AG09309 (cell line): ENCODE measurements at regions not wholly inside any gene's neighbourhood (a gene's known extent, or its start where the extent isn't known, plus 50 kb on each side); places are given as distances from the start of the nearest gene placed in this dataset.

Source experiments
- DNase-seq: peaks from one replicate; pipeline ENCODE4 v3.0.0-alpha.2; 2010; ENCODE audit warnings: low read depth
- H3K4me3 ChIP-seq: 2 replicates; pipeline ENCODE4 v1.5.1; 2011; ENCODE audit warnings: mild to moderate bottlenecking, low read depth, low read length, moderate library complexity; ENCODE audit not compliant: control insufficient read depth
- TF ChIP-seq, protein P1 (sequence below): IDR thresholded peaks from 2 replicates; pipeline ENCODE4 v1.5.1; 2011; ENCODE audit warnings: mild to moderate bottlenecking, low read depth, low read length, inconsistent platforms; ENCODE audit not compliant: insufficient read depth, control insufficient read depth; ENCODE audit errors: missing control alignments

DNA sequence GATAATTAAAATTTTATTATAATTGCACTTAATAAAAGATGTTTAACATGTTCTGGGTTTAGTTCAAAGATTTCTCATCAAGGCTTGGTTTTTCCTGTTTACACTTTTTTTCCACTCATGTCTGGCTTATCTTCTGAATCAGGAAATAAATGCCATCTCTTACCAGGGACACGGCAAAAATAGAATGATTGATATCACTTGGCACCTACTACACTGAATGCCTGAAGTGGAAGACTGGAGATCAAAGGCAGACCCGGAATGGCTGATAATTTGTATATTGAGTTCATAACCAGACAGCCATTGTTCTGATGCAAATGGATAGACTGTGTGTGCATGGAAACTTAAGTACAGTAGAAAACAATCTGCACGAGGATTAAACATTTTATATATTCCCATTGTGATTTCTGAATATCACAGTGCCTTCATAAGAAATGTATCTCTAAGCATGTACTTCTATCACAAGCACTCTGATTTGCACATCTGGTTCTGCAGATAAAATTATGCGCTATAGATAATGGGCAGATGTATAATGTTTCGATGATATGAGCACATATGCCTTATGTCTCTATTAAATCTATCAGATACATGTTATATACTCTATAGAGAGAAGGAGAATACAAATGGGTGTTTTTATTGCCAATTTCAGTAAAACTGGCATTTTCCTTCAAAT is 304.8 kb downstream of the RND3 start:
- no peak for DNase-seq

DNA sequence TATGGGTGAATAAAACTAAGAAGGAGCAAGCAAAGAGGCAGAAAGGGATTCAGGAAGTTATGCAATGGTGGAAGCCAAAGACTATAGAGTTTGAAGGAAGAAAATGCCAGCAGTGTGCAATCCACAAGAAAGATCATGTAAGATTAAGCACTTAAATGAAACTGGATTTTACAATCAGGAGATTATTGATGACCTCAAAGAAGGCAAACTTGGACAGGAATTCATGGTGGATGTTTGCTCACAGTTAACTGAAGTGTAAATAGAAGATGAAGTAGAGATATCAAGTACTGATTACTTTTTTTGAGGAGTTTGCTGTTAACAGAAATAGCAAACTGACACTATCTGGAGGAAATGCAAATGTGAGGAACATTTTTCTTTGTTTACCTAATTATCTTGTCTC is 308.9 kb downstream of the RND3 start:
- TF ChIP-seq, protein P1, sequence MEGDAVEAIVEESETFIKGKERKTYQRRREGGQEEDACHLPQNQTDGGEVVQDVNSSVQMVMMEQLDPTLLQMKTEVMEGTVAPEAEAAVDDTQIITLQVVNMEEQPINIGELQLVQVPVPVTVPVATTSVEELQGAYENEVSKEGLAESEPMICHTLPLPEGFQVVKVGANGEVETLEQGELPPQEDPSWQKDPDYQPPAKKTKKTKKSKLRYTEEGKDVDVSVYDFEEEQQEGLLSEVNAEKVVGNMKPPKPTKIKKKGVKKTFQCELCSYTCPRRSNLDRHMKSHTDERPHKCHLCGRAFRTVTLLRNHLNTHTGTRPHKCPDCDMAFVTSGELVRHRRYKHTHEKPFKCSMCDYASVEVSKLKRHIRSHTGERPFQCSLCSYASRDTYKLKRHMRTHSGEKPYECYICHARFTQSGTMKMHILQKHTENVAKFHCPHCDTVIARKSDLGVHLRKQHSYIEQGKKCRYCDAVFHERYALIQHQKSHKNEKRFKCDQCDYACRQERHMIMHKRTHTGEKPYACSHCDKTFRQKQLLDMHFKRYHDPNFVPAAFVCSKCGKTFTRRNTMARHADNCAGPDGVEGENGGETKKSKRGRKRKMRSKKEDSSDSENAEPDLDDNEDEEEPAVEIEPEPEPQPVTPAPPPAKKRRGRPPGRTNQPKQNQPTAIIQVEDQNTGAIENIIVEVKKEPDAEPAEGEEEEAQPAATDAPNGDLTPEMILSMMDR, result no peak
- H3K4me3 ChIP-seq, result no peak overlapping the region

More for the DNA sequence above, 304.8 kb downstream of the RND3 start:
- H3K4me3 ChIP-seq, result no peak overlapping the region
- TF ChIP-seq, protein P1, result no peak

DNA sequence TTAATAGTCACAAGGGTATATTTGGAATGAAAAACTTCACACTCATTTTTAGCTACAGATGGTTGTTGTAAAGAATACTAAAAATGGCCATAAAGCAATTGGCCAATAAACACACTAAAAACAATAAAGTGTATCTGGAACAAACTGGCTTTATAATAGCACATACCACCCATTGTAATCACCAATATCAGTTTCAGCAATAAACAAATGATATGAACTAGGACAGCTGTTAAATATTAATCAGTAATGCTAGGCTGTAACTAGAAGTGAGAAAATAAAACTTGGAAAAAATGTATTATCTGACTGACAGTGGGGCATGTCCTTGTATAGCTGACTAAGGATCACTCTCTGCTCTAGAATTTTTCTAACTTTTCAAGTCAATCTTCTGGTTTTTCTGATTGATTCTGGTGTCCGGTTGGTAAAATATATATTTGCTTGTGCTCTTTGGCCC is 312.5 kb downstream of the RND3 start:
- DNase-seq, result no peak
- TF ChIP-seq, protein P1, result no peak
- no peak overlapping the region for H3K4me3 ChIP-seq

More for the DNA sequence above, 308.9 kb downstream of the RND3 start:
- no peak for DNase-seq

DNA sequence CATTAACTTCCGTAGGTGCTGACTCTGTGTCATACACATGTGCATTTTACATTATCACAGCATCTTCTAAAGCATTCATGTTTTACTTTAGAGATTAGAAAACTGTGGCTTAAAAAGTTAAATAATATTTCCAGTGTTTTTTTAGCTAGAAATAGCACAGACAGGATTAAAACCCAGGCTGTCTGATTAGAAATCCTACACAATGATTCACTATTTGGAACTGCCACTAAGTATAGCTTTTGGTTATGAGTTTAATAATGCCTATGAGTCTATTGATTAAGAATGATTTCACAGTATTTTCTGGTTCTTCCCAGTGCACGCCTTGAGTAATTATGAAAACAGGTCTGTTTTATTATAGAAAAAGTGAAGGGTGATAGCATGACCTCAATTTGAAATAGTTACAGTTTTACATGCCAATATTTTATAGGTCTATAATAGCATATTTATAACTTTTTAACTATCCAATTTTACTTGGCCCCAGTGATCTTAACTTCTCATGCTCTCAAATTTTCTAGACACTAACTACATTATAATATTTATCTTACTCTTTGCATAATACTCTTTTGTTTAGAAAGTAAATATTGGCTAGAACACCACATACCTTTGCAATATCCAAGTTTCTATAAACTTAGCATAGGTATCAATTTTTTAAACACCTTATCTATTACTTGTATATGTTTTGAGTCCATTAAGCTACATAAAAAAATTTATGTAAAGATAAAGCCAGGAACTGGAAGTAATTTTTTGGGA is 313.2 kb downstream of the RND3 start:
- TF ChIP-seq, protein P1, result no peak
- no peak overlapping the region for H3K4me3 ChIP-seq
- no peak for DNase-seq

DNA sequence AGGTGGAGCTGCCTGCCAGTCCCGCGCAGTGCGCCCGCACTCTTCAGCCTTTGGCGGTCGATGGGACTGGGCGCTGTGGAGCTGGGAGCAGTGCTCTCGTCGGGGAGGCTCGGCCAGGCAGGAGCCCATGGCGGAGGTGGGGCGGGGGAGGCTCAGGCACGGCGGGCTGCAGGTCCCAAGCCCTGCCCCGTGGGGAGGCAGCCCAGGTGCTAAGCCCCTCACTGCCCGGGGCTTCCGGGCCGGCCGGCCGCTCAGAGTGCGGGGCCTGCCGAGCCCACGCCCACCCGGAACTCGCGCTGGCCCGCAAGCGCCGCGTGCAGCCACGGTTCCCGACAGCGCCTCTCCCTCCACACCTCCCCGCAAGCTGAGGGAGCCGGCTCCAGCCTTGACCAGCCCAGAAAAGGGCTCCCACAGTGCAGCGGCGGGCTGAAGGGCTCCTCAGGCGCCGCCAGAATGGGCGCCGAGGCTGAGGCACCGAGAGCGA is 316.4 kb downstream of the RND3 start:
- no peak for DNase-seq
- H3K4me3 ChIP-seq, result no peak overlapping the region
- TF ChIP-seq, protein P1, result no peak

DNA sequence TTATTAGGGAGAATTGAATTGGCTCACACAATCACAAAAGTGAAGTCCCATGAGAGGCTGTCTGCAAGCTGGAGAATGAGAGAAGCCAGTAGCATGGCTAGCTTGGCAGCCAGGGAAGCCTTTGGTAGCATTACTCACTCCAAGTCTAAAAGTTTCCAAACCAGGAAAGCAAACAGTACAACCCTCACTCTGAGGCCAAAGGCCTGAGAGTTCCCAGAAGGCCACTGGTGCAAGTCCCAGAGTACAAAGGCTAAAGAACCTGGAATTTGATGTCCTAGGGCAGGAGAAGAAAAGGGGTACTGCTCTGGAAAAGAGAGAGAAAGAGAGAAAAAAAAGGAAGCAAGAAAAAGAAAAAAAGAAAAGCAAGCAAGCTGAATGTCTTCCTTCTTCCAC is 318.2 kb downstream of the RND3 start:
- no peak overlapping the region for H3K4me3 ChIP-seq
- DNase-seq, result no peak
- TF ChIP-seq, protein P1, result no peak
